Activated CD4-positive, alpha-beta T cell treated with anti-CD3 and anti-CD28 coated beads, Interleukin-2, amount 50 U/mL, for 48 hours (primary cell): ENCODE measurements at regions not wholly inside any gene's neighbourhood (a gene's known extent, or its start where the extent isn't known, plus 50 kb on each side); places are given as distances from the start of the nearest gene placed in this dataset.

Experiments
- DNase-seq, 2 experiments: peaks; one replicate each; pipeline ENCODE4 v3.0.0-alpha.2; 2020

GRCh38 chr1:5563861-5564577 is 428.2 kb downstream of the NPHP4 start:
- DNase-seq, result no peak

GRCh38 chr1:5562769-5563168 is 429.5 kb downstream of the NPHP4 start:
- no peak for DNase-seq

- no peak for DNase-seq
Observed at GRCh38 chr1:5562331-5562730, 429.9 kb downstream of the NPHP4 start.

DNA sequence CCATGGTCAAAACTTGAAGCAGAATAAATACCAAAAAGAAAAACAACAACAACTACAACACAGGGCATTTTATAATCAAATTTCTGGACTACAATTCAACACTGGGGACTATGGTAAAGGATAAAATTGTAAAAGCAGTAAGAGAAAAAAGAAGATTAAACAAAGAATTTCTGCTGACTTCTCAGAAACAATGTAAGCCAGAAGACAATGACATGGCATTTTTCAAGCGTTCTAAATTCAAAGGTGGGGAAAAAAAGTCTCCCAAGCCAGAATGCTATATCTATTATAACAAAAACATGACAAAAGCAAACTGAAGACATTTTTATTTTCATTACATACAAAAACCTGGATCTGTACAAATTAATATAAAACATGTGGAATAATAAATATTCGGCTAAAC is 433.1 kb downstream of the NPHP4 start:
- no peak for DNase-seq

DNA sequence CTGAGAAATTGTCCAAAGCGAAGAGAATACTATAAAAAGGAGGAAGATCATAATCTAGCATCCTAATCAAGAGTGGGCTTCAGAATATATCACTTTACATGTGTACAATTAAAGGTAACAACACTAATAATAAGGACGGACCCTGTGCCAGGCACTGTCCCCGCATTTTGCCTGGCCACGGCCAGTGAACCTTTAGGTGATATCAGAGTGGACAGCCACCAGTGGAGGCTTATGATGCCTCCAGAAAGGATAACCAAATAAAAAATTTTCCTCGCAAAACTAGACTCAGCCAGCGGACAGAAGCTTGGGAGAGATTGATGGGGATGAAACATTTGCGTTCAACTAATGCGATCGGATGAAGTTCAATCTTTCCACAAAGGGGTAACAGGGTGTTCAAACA is 436.4 kb downstream of the NPHP4 start:
- no peak for DNase-seq

DNA sequence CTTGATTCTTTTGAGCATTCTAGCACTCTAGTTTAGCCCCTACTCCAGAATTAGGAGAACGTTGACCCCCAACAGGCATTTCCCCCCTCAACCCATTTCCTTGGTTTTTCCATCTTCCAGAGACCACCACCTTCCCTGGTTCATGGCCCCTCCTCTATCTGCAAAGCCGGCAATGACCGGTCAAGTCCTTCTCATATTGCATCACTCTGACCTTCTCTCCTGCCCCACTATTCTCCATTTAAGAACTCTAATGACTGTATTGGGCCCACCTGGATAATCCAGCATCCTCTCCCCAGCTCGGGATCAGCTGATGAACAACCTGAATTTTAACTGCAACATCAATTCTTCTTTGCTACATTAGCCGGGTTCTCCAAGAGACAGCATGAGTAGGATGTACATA is 437.4 kb downstream of the NPHP4 start:
- no peak for DNase-seq

GRCh38 chr1:5554111-5554510 is 438.1 kb downstream of the NPHP4 start:
- no peak for DNase-seq

GRCh38 chr1:5552787-5553484 is 439.3 kb downstream of the NPHP4 start:
- DNase-seq, result no peak

DNA sequence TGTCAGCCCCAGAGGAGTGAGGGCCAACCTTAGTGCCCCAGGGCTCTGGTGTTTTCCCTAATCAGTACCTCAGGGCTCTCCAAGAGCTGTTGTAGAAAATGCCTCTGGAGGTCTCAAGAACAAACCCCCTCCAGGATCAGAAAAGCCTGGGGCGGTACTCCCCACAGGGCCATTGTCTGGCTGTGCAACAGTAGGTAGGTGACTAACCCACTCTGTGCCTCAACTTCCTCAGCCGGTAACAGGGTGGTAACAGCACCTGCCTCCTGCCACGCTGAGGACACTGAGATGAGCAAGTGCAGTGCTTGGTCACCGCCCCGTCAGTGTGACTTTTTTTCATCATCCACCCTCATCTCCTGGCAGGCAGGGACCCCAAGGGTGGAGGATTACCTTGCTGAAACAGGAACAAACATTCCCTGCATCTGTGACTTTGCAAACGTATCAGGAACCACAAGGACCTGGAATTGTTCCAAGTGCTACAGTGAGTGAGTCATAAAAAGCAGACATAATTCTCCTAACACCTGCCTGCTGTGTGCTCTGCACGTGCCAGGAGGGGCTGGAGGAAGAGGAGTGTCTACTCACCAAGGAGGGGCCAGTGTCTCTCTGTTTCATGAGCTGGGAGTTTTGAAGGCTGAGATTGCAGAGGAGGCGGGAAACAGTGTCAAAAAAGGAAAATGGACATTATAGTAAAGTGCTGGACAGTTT is 440.8 kb downstream of the NPHP4 start:
- DNase-seq, result no peak

GRCh38 chr1:5548266-5548665 is 444.0 kb downstream of the NPHP4 start:
- DNase-seq, result no peak

- DNase-seq, result no peak
Observed at GRCh38 chr1:5543235-5543634, 449.0 kb downstream of the NPHP4 start.

DNA sequence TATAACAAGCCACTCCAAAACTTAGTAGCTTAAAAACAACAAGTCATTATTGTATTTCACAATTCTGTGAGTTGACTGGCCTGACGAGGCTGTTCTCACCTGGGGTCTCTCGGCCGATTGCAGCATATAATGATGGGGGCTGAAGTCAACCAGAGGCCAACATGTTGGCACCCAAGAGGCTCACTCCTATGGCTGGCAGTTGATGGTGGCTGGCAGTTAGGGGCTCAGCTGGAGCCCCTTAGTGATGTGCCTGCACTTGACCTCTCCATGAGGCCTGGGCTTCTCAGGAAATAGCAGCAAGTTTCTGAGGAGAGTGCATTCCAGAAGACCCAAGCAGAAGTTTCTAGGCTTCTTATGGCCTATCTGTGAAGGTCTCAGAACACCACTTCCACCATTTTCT is 459.4 kb downstream of the NPHP4 start:
- no peak for DNase-seq

- DNase-seq, result no peak
Observed at GRCh38 chr1:5526822-5527551, 465.2 kb downstream of the NPHP4 start.

DNA sequence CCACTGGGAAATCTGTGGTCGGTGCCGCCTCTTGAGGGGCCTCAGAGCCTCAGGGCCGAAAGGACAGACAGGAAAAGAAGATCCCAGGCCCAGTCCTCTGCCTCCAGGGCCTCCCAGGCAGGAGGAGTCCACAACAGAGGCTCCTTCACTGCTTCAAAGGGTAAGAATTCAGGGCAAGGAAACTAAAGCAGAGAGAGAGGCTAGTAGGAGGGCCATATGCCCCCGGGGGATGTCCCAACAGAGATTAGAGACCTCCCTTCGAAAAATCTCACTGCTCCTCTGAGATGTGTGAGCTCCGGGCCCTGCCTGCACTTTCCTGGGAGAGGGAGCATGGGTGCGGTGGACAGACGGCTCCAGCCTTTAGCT is 465.9 kb downstream of the NPHP4 start:
- DNase-seq, result no peak

DNA sequence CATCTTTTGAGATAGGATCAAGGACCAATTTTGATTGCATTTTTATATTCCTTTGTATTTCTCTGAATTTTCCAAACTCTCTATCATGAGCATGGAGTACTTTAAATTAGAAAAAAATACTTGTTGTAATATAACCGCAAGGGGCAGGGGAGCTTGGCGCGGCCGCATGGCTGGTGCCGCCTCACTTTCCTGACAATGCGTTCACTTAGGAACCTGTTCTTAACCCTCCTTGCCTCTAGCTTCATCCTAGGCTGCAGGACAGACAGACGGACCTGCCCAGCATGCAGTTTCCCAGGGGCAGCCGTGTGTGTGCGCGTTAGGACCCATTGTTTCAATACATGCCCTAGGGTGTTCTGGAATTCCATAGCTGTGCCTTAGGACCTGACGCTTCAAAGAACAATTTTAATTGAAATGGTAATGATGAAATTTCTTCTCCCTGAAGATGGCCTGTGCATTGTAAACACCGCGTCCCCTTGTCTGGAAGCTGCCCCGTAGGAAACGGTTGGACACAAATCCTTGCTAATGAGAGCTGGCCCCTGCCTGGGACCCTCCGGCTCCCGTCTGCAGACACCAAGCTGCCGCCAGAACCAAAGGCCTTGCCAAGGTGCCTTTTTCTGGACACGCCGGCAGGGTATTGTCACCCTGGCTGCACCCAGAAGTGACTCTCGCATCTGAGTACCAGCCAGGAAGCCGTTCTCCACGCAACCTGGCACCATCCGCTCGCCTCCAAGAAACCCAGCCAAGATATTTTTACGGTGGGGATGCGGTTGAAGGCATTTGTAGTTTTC is 466.4 kb downstream of the NPHP4 start:
- DNase-seq, result no peak

DNA sequence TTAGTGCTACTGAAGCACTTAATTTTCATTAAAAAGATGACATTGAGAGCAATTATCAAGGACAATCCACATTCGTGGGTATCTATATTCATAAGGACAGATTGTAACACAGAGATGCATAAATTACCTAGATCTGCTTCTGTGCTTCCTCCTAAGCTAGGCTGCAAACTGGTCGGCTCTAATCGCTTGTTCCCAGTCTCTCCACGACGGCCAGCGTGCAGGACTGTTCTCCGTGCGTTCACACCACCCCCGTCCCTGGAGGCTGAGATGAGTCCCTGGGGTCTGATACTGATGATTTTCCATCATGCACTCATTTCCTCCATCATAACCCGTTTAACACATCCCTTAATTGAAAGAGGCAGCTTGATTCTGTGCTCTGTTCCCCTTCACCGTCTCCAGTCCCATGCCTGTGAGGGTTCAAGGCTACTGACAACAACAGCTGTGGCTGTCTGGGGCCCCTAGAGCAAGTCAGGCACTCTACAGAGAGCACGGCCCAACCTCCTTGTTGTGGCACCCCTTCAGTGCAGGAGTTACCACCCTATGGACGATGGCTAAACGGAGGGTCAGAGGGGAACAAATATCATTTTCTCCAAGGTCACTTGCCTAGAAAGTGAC is 469.6 kb downstream of the NPHP4 start:
- DNase-seq, result no peak

DNA sequence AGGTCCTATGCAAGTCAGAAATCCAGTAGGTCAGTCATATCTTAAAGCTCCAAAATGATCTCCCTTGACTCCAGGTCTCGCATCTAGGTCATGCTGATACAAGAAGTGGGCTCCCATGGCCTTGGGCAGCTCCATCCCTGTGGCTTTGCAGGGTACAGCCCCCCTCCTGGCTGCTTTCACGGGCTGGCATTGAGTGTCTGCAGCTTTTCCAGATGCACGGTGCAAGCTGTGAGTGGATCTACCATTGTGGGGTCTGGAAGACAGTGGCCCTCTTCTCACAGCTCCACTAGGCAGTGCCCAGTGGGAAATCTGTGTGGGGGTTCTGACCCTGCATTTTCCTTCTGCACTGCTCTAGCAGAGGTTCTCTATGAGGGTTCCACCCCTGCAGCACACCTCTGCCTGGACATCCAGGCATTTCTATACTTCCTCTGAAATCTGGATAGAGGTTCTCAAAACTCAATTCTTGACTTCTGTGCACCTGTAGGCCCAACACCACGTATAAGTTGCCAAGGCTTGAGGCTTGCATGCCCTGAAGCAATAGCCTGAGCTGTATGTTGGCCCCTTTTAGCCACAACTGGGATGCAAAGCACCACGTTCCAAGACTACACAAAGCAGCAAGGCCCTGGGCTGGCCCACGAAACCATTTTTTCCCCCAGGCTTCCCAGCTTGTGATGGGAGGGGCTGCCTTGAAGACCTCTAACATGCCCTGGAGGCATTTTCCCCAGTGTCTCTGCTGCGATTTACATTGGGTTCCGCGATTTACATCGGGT is 472.7 kb downstream of the NPHP4 start:
- DNase-seq, result no peak

GRCh38 chr1:5516756-5517155 is 475.5 kb downstream of the NPHP4 start:
- DNase-seq, result no peak

GRCh38 chr1:5515501-5515900 is 476.7 kb downstream of the NPHP4 start:
- no peak for DNase-seq

- DNase-seq, result peak; percentile 77 to 79
Observed at GRCh38 chr1:5514527-5515183, 477.6 kb downstream of the NPHP4 start.
